ENCODE measurements at regions not wholly inside any gene's neighbourhood (a gene's known extent, or its start where the extent isn't known, plus 50 kb on each side); places are given as distances from the start of the nearest gene placed in this dataset.

DNA sequence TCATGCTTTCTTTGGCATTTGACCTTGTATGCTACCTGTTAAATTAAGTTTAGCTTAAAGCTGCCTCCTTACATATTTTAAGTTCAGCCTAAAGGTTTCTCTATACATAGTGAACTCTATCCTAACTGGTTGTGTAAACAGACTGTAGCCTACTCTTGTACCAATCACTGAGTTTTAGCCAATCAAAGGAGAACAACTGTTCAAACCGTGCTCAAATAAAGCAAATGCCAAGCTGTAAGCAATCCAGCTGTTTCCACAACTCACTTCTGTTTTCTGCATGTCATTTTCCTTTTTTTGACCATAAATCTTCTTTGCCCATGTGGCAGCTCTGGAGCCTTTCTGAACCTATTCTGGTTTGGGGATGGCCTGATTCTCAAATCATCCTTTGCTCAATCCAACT, 1603.8 kb upstream of the ACVR2A start:
- TF ChIP-seq, protein P1, sequence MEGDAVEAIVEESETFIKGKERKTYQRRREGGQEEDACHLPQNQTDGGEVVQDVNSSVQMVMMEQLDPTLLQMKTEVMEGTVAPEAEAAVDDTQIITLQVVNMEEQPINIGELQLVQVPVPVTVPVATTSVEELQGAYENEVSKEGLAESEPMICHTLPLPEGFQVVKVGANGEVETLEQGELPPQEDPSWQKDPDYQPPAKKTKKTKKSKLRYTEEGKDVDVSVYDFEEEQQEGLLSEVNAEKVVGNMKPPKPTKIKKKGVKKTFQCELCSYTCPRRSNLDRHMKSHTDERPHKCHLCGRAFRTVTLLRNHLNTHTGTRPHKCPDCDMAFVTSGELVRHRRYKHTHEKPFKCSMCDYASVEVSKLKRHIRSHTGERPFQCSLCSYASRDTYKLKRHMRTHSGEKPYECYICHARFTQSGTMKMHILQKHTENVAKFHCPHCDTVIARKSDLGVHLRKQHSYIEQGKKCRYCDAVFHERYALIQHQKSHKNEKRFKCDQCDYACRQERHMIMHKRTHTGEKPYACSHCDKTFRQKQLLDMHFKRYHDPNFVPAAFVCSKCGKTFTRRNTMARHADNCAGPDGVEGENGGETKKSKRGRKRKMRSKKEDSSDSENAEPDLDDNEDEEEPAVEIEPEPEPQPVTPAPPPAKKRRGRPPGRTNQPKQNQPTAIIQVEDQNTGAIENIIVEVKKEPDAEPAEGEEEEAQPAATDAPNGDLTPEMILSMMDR (IDR thresholded peaks at IDR 0.05) = no peak
- TF ChIP-seq POLR2A (IDR thresholded peaks at IDR 0.05) (no peak), EP300 (IDR thresholded peaks at IDR 0.05) (no peak), POLR2AphosphoS5 (IDR thresholded peaks at IDR 0.05) (no peak)

All from suprapubic skin (tissue), 4 donors.